Astrocyte (in vitro differentiated cells and primary cell): ENCODE measurements at regions not wholly inside any gene's neighbourhood (a gene's known extent, or its start where the extent isn't known, plus 50 kb on each side); places are given as distances from the start of the nearest gene placed in this dataset.

Experiments used
- DNase-seq: peaks from one replicate; pipeline ENCODE4 v3.0.0-alpha.2; 2010; ENCODE audit warnings: low read depth
- FAIRE-seq: peaks from 2 replicates; lab custom pipeline; 2011; peaks lifted over from hg19 to GRCh38; lab: Jason Lieb, UNC
- H2AFZ ChIP-seq: 2 replicates; pipeline ENCODE4 v1.6.0; 2012; ENCODE audit warnings: low read depth, low read length, inconsistent platforms
- H3K27ac ChIP-seq: 2 replicates; pipeline ENCODE4 v1.5.1; 2011; ENCODE audit warnings: low read depth, low read length, inconsistent platforms
- H3K27me3 ChIP-seq: 2 replicates; pipeline ENCODE4 v1.6.0; 2011; ENCODE audit warnings: low read length, inconsistent platforms; ENCODE audit not compliant: insufficient read depth
- H3K36me3 ChIP-seq: 2 replicates; pipeline ENCODE4 v1.5.1; 2011; ENCODE audit warnings: low read length, inconsistent platforms; ENCODE audit not compliant: insufficient read depth
- H3K4me1 ChIP-seq: 2 replicates; pipeline ENCODE4 v1.5.1; 2011; ENCODE audit warnings: low read length, inconsistent platforms; ENCODE audit not compliant: insufficient read depth
- H3K4me2 ChIP-seq: 2 replicates; pipeline ENCODE4 v1.6.0; 2012; ENCODE audit warnings: low read length, inconsistent platforms
- H3K4me3 ChIP-seq: 2 replicates; pipeline ENCODE4 v1.5.1; 2011; ENCODE audit warnings: low read depth, mild to moderate bottlenecking, low read length, inconsistent platforms; ENCODE audit not compliant: insufficient read depth
- H3K79me2 ChIP-seq: 2 replicates; pipeline ENCODE4 v1.6.0; 2012; ENCODE audit warnings: mild to moderate bottlenecking, low read length, inconsistent platforms; ENCODE audit not compliant: insufficient read depth
- H3K9ac ChIP-seq: 2 replicates; pipeline ENCODE4 v1.6.0; 2012; ENCODE audit warnings: mild to moderate bottlenecking, low read length, inconsistent platforms
- H3K9me3 ChIP-seq: 2 replicates; pipeline ENCODE4 v1.5.1; 2012; ENCODE audit warnings: low read depth, mild to moderate bottlenecking, low read length, inconsistent platforms; ENCODE audit not compliant: insufficient read depth
- H4K20me1 ChIP-seq: 2 replicates; pipeline ENCODE4 v1.6.0; 2012; ENCODE audit warnings: low read length, inconsistent platforms; ENCODE audit not compliant: insufficient read depth
- H3K27ac Mint-ChIP-seq: one replicate; pipeline ENCODE4 v1.8.0; 2021; ENCODE audit warnings: mild to moderate bottlenecking, mixed read lengths; ENCODE audit not compliant: unreplicated experiment
- H3K27me3 Mint-ChIP-seq: one replicate; pipeline ENCODE4 v1.8.0; 2021; ENCODE audit warnings: low read depth, mixed read lengths; ENCODE audit not compliant: unreplicated experiment
- H3K36me3 Mint-ChIP-seq: one replicate; pipeline ENCODE4 v1.8.0; 2021; ENCODE audit warnings: low read depth, mixed read lengths; ENCODE audit not compliant: unreplicated experiment
- H3K4me1 Mint-ChIP-seq: one replicate; pipeline ENCODE4 v1.8.0; 2021; ENCODE audit warnings: low read depth, mixed read lengths; ENCODE audit not compliant: unreplicated experiment
- H3K4me3 Mint-ChIP-seq: one replicate; pipeline ENCODE4 v1.8.0; 2021; ENCODE audit warnings: mild to moderate bottlenecking, moderate library complexity, mixed read lengths; ENCODE audit not compliant: unreplicated experiment
- H3K9me3 Mint-ChIP-seq: one replicate; pipeline ENCODE4 v1.8.0; 2021; ENCODE audit warnings: mild to moderate bottlenecking, mixed read lengths; ENCODE audit not compliant: unreplicated experiment
- EZH2 ChIP-seq: IDR thresholded peaks from 2 replicates; pipeline ENCODE4 v1.6.1; 2012; ENCODE audit warnings: mild to moderate bottlenecking, low read length, inconsistent platforms; ENCODE audit not compliant: insufficient read depth
- TF ChIP-seq, protein P1 (sequence below): IDR thresholded peaks from 2 replicates; pipeline ENCODE4 v1.5.1; 2011; ENCODE audit warnings: low read depth, mild to moderate bottlenecking, inconsistent platforms, low read length, moderate library complexity; ENCODE audit not compliant: insufficient read depth

- peaks cover 3% of the 10 kb centered on the region for H3K27me3 Mint-ChIP-seq
- FAIRE-seq: no peak
- H3K4me3 Mint-ChIP-seq: no peak overlapping the region
These were observed 93.5 kb downstream of the ZNF783 start for GRCh38 chr7:149355390-149356048.

DNA sequence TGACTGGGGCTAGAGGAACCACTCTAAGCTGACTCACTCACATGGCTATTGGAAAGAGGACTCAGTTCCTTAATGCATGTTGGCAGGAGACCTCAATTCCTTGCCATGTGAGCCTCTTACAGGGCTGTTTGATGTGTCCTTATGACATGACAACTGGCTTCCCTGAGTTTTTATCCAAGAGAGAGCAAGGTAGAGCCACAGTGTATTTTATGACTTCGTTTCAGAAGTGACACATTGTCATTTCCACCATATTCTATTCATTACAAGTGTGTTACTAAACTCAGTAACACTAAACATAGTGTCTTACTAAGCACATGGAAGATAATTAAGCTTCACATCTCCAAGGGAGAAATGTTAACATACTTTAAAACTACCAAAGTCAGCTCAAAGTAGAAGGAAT, 98.2 kb downstream of the ZNF777 start:
- FAIRE-seq: no peak

More at GRCh38 chr7:149355390-149356048, 93.5 kb downstream of the ZNF783 start:
- no peak overlapping the region for H3K27ac ChIP-seq
- H3K4me2 ChIP-seq: no peak overlapping the region
- no peaks in the 10 kb centered on the region for H3K27me3 ChIP-seq
- H3K4me1 ChIP-seq: no peaks in the 10 kb centered on the region
- no peaks in the 10 kb centered on the region for H3K36me3 Mint-ChIP-seq
- H3K9ac ChIP-seq: no peak overlapping the region
- no peaks in the 10 kb centered on the region for H3K36me3 ChIP-seq
- no peaks in the 10 kb centered on the region for H3K4me1 Mint-ChIP-seq
- no peak overlapping the region for H2AFZ ChIP-seq
- H3K9me3 Mint-ChIP-seq: peaks cover 17% of the 10 kb centered on the region
- no peak overlapping the region for H3K4me3 ChIP-seq
- no peak for DNase-seq
- no peaks in the 10 kb centered on the region for H3K79me2 ChIP-seq
- H3K9me3 ChIP-seq: no peaks in the 10 kb centered on the region
- H4K20me1 ChIP-seq: no peaks in the 10 kb centered on the region
- TF ChIP-seq EZH2: no peak
- TF ChIP-seq, protein P1, sequence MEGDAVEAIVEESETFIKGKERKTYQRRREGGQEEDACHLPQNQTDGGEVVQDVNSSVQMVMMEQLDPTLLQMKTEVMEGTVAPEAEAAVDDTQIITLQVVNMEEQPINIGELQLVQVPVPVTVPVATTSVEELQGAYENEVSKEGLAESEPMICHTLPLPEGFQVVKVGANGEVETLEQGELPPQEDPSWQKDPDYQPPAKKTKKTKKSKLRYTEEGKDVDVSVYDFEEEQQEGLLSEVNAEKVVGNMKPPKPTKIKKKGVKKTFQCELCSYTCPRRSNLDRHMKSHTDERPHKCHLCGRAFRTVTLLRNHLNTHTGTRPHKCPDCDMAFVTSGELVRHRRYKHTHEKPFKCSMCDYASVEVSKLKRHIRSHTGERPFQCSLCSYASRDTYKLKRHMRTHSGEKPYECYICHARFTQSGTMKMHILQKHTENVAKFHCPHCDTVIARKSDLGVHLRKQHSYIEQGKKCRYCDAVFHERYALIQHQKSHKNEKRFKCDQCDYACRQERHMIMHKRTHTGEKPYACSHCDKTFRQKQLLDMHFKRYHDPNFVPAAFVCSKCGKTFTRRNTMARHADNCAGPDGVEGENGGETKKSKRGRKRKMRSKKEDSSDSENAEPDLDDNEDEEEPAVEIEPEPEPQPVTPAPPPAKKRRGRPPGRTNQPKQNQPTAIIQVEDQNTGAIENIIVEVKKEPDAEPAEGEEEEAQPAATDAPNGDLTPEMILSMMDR: no peak
- no peak overlapping the region for H3K27ac Mint-ChIP-seq

More for the DNA sequence above, 98.2 kb downstream of the ZNF777 start:
- no peaks in the 10 kb centered on the region for H3K4me1 ChIP-seq
- no peak overlapping the region for H3K4me3 Mint-ChIP-seq
- H4K20me1 ChIP-seq: no peaks in the 10 kb centered on the region
- H3K36me3 Mint-ChIP-seq: no peaks in the 10 kb centered on the region
- no peak overlapping the region for H3K9ac ChIP-seq
- no peak for DNase-seq
- H2AFZ ChIP-seq: no peak overlapping the region
- no peaks in the 10 kb centered on the region for H3K79me2 ChIP-seq
- H3K27me3 Mint-ChIP-seq: peaks cover 23% of the 10 kb centered on the region
- H3K36me3 ChIP-seq: no peaks in the 10 kb centered on the region
- H3K27ac Mint-ChIP-seq: no peak overlapping the region
- no peak for TF ChIP-seq EZH2
- TF ChIP-seq, protein P1: no peak
- H3K9me3 ChIP-seq: no peaks in the 10 kb centered on the region
- H3K9me3 Mint-ChIP-seq: peaks cover 22% of the 10 kb centered on the region
- no peak overlapping the region for H3K27ac ChIP-seq
- no peaks in the 10 kb centered on the region for H3K4me1 Mint-ChIP-seq
- no peak overlapping the region for H3K4me3 ChIP-seq
- H3K4me2 ChIP-seq: no peak overlapping the region
- no peaks in the 10 kb centered on the region for H3K27me3 ChIP-seq
